Osteocyte (in vitro differentiated cells): ENCODE measurements at regions not wholly inside any gene's neighbourhood (a gene's known extent, or its start where the extent isn't known, plus 50 kb on each side); places are given as distances from the start of the nearest gene placed in this dataset.

ENCODE experiments used
- DNase-seq: peaks from one replicate; pipeline ENCODE4 v3.0.0; 2021; ENCODE audit warnings: mixed read lengths; ENCODE audit not compliant: unreplicated experiment; ENCODE audit errors: extremely low spot score
- H3K27ac Mint-ChIP-seq: one replicate; pipeline ENCODE4 v1.8.0; 2021; ENCODE audit warnings: mild to moderate bottlenecking, mixed read lengths; ENCODE audit not compliant: unreplicated experiment
- H3K27me3 Mint-ChIP-seq: one replicate; pipeline ENCODE4 v1.8.0; 2021; ENCODE audit warnings: mixed read lengths; ENCODE audit not compliant: unreplicated experiment
- H3K36me3 Mint-ChIP-seq: one replicate; pipeline ENCODE4 v1.8.0; 2021; ENCODE audit warnings: mixed read lengths; ENCODE audit not compliant: unreplicated experiment
- H3K4me1 Mint-ChIP-seq: one replicate; pipeline ENCODE4 v1.8.0; 2021; ENCODE audit warnings: mixed read lengths; ENCODE audit not compliant: unreplicated experiment
- H3K4me3 Mint-ChIP-seq: one replicate; pipeline ENCODE4 v1.8.0; 2021; ENCODE audit warnings: mild to moderate bottlenecking, moderate library complexity, mixed read lengths; ENCODE audit not compliant: unreplicated experiment
- H3K9me3 Mint-ChIP-seq: one replicate; pipeline ENCODE4 v1.8.0; 2021; ENCODE audit warnings: mixed read lengths; ENCODE audit not compliant: unreplicated experiment
- CTCF ChIP-seq: fragments of 200-600 bp; sonication (generic); IDR thresholded peaks from 2 replicates; pipeline ENCODE4 v1.5.0; 2021; ENCODE audit warnings: antibody characterized with exemption, mild to moderate bottlenecking, moderate library complexity

- Mint-ChIP-seq H3K36me3 (no peaks in the 10 kb centered on the region), H3K27me3 (no peaks in the 10 kb centered on the region), H3K9me3 (no peaks in the 10 kb centered on the region), H3K27ac (no peak overlapping the region), H3K4me1 (no peaks in the 10 kb centered on the region), H3K4me3 (no peak overlapping the region)
- DNase-seq: no peak
- TF ChIP-seq CTCF: no peak
Measured at GRCh38 chr10:25661632-25662031, 272.4 kb upstream of the MYO3A start.

DNA sequence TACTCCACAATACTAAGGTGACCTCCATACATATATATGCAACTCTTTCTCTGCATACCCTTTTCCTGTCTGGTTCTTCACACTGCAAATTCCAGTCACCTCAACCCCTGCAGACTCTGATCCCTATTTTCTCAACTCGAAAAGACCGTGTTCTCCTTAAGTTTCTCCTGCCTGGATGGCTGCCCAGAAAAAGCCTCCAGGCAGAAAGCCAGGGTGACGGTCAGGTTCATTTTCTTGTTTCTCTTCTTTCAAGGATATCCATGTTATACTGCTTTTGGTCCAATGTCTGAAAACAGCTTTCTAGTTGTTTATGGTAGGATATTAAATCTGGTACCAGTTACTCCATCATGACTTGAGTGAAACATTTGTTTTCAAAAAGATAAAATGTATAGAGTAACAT lies 267.8 kb upstream of the MYO3A start:
- Mint-ChIP-seq H3K4me1 (no peaks in the 10 kb centered on the region), H3K27ac (no peak overlapping the region), H3K36me3 (no peaks in the 10 kb centered on the region), H3K4me3 (no peak overlapping the region), H3K9me3 (no peaks in the 10 kb centered on the region), H3K27me3 (no peaks in the 10 kb centered on the region)
- no peak for TF ChIP-seq CTCF
- no peak for DNase-seq

DNA sequence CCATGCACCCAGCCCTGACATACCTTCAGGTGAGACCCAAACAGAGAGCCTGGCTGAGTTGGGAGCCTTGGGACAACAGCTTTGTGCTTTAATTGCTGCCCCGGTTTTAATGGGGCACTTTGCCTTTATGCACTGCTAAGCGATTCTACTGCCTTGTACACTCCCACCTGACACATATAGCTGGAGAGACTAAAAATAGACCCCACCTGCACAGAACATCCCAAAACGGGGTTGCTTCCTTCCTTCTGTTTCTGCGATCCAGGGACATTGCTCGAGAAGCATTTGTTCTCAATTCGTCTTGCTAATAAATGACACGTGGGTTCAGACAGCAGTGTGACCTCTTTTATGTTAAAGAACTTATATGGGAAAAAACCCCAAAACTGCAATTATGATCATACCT lies 258.8 kb upstream of the MYO3A start:
- Mint-ChIP-seq H3K36me3 (no peaks in the 10 kb centered on the region), H3K27me3 (no peaks in the 10 kb centered on the region), H3K4me3 (no peak overlapping the region), H3K4me1 (no peaks in the 10 kb centered on the region), H3K9me3 (peaks cover 4% of the 10 kb centered on the region), H3K27ac (no peak overlapping the region)
- TF ChIP-seq CTCF: no peak
- DNase-seq: no peak

DNA sequence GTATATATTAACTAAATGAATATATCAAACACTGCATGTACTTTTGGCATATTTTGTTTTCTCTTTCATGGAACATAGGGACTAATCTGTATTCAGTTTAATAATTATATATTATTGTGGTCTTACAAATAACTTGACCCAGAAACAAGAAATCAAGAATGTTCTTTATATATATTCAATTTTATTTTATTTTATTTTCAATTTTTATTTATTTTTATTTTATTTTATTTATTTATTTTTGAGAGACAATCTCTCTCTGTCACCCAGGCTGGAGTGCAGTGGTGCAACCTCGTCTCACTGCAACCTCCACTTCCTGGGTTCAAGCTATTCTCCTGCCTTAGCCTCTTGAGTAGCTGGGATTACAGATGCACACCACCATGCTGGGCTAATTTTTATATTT lies 258.4 kb upstream of the MYO3A start:
- Mint-ChIP-seq H3K9me3 (peaks cover 4% of the 10 kb centered on the region), H3K27me3 (no peaks in the 10 kb centered on the region), H3K4me1 (no peaks in the 10 kb centered on the region), H3K4me3 (no peak overlapping the region), H3K36me3 (no peaks in the 10 kb centered on the region), H3K27ac (no peak overlapping the region)
- DNase-seq: no peak
- no peak for TF ChIP-seq CTCF

GRCh38 chr10:25678220-25678619 lies 255.8 kb upstream of the MYO3A start:
- Mint-ChIP-seq H3K27ac (no peak overlapping the region), H3K27me3 (no peaks in the 10 kb centered on the region), H3K9me3 (peaks cover 4% of the 10 kb centered on the region), H3K36me3 (no peaks in the 10 kb centered on the region), H3K4me3 (no peak overlapping the region), H3K4me1 (no peaks in the 10 kb centered on the region)
- TF ChIP-seq CTCF: no peak
- DNase-seq: no peak
